ENCODE measurements at regions not wholly inside any gene's neighbourhood (a gene's known extent, or its start where the extent isn't known, plus 50 kb on each side); places are given as distances from the start of the nearest gene placed in this dataset.

GRCh38 chr6:51261691-51262090 is 443.0 kb downstream of the TFAP2B start:
- TF ChIP-seq PATZ1 (CRISPR knock-in tag; IDR thresholded peaks at IDR 0.05; ENCODE audit: borderline replicate concordance): no peak
- no peak for TF ChIP-seq ZFP3 (CRISPR knock-in tag; IDR thresholded peaks at IDR 0.05)
- TF ChIP-seq ESRRG (CRISPR knock-in tag; IDR thresholded peaks at IDR 0.05): no peak
- no peak for TF ChIP-seq TCF4 (CRISPR knock-in tag; IDR thresholded peaks at IDR 0.05; ENCODE audit: borderline replicate concordance)
- TF ChIP-seq, protein P1, sequence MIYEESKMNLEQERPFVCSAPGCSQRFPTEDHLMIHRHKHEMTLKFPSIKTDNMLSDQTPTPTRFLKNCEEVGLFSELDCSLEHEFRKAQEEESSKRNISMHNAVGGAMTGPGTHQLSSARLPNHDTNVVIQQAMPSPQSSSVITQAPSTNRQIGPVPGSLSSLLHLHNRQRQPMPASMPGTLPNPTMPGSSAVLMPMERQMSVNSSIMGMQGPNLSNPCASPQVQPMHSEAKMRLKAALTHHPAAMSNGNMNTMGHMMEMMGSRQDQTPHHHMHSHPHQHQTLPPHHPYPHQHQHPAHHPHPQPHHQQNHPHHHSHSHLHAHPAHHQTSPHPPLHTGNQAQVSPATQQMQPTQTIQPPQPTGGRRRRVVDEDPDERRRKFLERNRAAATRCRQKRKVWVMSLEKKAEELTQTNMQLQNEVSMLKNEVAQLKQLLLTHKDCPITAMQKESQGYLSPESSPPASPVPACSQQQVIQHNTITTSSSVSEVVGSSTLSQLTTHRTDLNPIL (CRISPR knock-in tag; IDR thresholded peaks at IDR 0.05; ENCODE audit: low read depth): no peak
- no peak for TF ChIP-seq TOX (CRISPR knock-in tag; IDR thresholded peaks at IDR 0.05; ENCODE audit: borderline replicate concordance)
- no peak for TF ChIP-seq RARB (CRISPR knock-in tag; IDR thresholded peaks at IDR 0.05)
- TF ChIP-seq, protein P2, sequence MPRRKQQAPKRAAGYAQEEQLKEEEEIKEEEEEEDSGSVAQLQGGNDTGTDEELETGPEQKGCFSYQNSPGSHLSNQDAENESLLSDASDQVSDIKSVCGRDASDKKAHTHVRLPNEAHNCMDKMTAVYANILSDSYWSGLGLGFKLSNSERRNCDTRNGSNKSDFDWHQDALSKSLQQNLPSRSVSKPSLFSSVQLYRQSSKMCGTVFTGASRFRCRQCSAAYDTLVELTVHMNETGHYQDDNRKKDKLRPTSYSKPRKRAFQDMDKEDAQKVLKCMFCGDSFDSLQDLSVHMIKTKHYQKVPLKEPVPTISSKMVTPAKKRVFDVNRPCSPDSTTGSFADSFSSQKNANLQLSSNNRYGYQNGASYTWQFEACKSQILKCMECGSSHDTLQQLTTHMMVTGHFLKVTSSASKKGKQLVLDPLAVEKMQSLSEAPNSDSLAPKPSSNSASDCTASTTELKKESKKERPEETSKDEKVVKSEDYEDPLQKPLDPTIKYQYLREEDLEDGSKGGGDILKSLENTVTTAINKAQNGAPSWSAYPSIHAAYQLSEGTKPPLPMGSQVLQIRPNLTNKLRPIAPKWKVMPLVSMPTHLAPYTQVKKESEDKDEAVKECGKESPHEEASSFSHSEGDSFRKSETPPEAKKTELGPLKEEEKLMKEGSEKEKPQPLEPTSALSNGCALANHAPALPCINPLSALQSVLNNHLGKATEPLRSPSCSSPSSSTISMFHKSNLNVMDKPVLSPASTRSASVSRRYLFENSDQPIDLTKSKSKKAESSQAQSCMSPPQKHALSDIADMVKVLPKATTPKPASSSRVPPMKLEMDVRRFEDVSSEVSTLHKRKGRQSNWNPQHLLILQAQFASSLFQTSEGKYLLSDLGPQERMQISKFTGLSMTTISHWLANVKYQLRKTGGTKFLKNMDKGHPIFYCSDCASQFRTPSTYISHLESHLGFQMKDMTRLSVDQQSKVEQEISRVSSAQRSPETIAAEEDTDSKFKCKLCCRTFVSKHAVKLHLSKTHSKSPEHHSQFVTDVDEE (CRISPR knock-in tag; IDR thresholded peaks at IDR 0.05): no peak
- TF ChIP-seq GLIS3 (CRISPR knock-in tag; IDR thresholded peaks at IDR 0.05): no peak
- no peak for TF ChIP-seq ZC3H10 (CRISPR knock-in tag; IDR thresholded peaks at IDR 0.05)
- no peak for TF ChIP-seq OSR1 (CRISPR knock-in tag; IDR thresholded peaks at IDR 0.05)

Data from SK-N-SH treated with all-trans-retinoic acid at 6 μM for 48 hours (cell line).